Keratinocyte (primary cell): ENCODE measurements at regions not wholly inside any gene's neighbourhood (a gene's known extent, or its start where the extent isn't known, plus 50 kb on each side); places are given as distances from the start of the nearest gene placed in this dataset.

ENCODE experiments used
- DNase-seq: peaks from one replicate; pipeline ENCODE4 v3.0.0-alpha.2; 2011; ENCODE audit warnings: low read depth, missing footprints, low spot score
- FAIRE-seq: peaks from 2 replicates; lab custom pipeline; 2011; peaks lifted over from hg19 to GRCh38; lab: Jason Lieb, UNC
- H2AFZ ChIP-seq: 2 replicates; pipeline ENCODE4 v1.6.0; 2012; ENCODE audit warnings: low read length, control low read depth, inconsistent platforms; ENCODE audit not compliant: control insufficient read depth
- H3K27ac ChIP-seq: 2 replicates; pipeline ENCODE4 v1.5.1; 2011; ENCODE audit warnings: low read length; ENCODE audit not compliant: control insufficient read depth, insufficient read depth
- H3K27me3 ChIP-seq: 3 replicates; pipeline ENCODE4 v1.6.0; 2011; ENCODE audit warnings: low read length; ENCODE audit not compliant: control insufficient read depth, insufficient read depth; ENCODE audit errors: extremely low read depth
- H3K36me3 ChIP-seq, 2 experiments: 2 replicates in 1 of 2; 3 replicates in 1 of 2; pipeline ENCODE4 v1.5.1; 2011; ENCODE audit warnings: low read length in 2 of 2, mild to moderate bottlenecking in 1 of 2; ENCODE audit not compliant: control insufficient read depth in 2 of 2, insufficient read depth in 2 of 2; ENCODE audit errors: extremely low read depth in 1 of 2
- H3K4me1 ChIP-seq: 3 replicates; pipeline ENCODE4 v1.5.1; 2011; ENCODE audit warnings: low read length; ENCODE audit not compliant: control insufficient read depth, insufficient read depth; ENCODE audit errors: extremely low read depth
- H3K4me2 ChIP-seq: 3 replicates; pipeline ENCODE4 v1.6.0; 2011; ENCODE audit warnings: low read depth, low read length; ENCODE audit not compliant: control insufficient read depth, insufficient read depth; ENCODE audit errors: extremely low read depth
- H3K4me3 ChIP-seq, 3 experiments: fragments of 200-600 bp in 1 of 3; sonication (generic) in 1 of 3; 2 replicates in 2 of 3; 3 replicates in 1 of 3; pipeline ENCODE4 v1.5.1; 2011 to 2016; ENCODE audit warnings: low read length in 3 of 3, mild to moderate bottlenecking in 3 of 3, control low read depth in 2 of 3, inconsistent platforms in 1 of 3, low read depth in 1 of 3, mixed read lengths in 1 of 3, mixed run types in 1 of 3, moderate library complexity in 1 of 3; ENCODE audit not compliant: control insufficient read depth in 2 of 3, insufficient read depth in 2 of 3; ENCODE audit errors: extremely low read depth in 1 of 3
- H3K79me2 ChIP-seq: 2 replicates; pipeline ENCODE4 v1.6.0; 2012; ENCODE audit warnings: low read length; ENCODE audit not compliant: control insufficient read depth, insufficient read depth
- H3K9ac ChIP-seq: 3 replicates; pipeline ENCODE4 v1.6.0; 2011; ENCODE audit warnings: low read length; ENCODE audit not compliant: control insufficient read depth, insufficient read depth; ENCODE audit errors: extremely low read depth
- H3K9me1 ChIP-seq: 3 replicates; pipeline ENCODE4 v1.6.0; 2011; ENCODE audit warnings: low read length; ENCODE audit not compliant: control insufficient read depth, insufficient read depth; ENCODE audit errors: extremely low read depth
- H3K9me3 ChIP-seq: 2 replicates; pipeline ENCODE4 v1.5.1; 2012; ENCODE audit warnings: low read depth, low read length; ENCODE audit not compliant: control insufficient read depth
- H4K20me1 ChIP-seq: 3 replicates; pipeline ENCODE4 v1.6.0; 2011; ENCODE audit warnings: low read length; ENCODE audit not compliant: control insufficient read depth, insufficient read depth; ENCODE audit errors: extremely low read depth
- EZH2 ChIP-seq: IDR thresholded peaks from one replicate; pipeline ENCODE4 v1.6.1; 2012; ENCODE audit warnings: inconsistent platforms, mild to moderate bottlenecking, low read length, moderate library complexity
- dilution Hi-C: fragments of 300-500 bp; cut with MboI; formaldehyde crosslinking; loops from one replicate; pipeline ENCODE4 v1.7.0; 2020; ENCODE audit warnings: low sequenced_read_pairs; ENCODE audit not compliant: extremely low pct_ligation_motif_present
- TF ChIP-seq, protein P1 (sequence below), 3 experiments: IDR thresholded peaks in 1 of 3; conservative IDR thresholded peaks in 1 of 3; optimal IDR thresholded peaks in 1 of 3; 2 replicates in 2 of 3; 3 replicates in 1 of 3; pipeline versions ENCODE3 to v1.5.1; 2011; ENCODE audit warnings: low read length in 3 of 3, mild to moderate bottlenecking in 3 of 3, moderate library complexity in 2 of 3, control low read depth in 1 of 3, inconsistent platforms in 1 of 3; ENCODE audit not compliant: insufficient read depth in 2 of 3; ENCODE audit errors: extremely low read depth in 1 of 3

DNA sequence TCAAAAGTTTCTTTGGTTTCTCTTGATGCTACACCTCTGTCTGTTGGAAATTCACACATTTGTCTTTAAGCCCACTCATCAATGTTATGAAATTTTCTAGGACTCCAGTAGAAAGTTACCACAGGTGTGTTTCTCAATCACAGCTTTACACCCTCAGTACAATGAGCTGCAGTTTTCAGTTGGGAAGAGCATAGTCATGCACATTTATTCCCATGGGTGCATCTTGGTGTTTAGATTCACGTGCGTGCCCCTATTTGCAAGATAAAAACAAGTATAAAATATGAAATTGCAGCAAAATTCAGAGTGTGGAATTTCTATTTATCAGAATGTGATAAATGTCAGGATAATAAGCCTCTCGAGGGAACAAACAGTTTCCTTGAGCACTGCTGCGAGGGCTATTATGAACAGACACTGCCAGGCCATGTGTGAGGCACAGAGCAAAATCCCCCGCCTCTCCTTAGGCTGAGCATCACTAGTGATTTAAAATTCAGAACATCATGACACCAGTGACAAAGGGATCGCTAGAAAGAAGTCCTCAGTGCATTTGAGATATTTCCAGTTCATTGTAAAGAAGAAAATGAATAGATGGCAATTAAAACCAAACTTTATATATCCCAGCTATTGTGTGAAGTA is 512.2 kb upstream of the TCF4 start:
- Histone ChIP-seq H3K9me3 (no peaks in the 10 kb centered on the region), H3K4me3 (no peak overlapping the region), H3K9ac (no peak overlapping the region), H3K4me1 (no peaks in the 10 kb centered on the region), H3K27ac (no peak overlapping the region), H4K20me1 (no peaks in the 10 kb centered on the region), H2AFZ (no peak overlapping the region), H3K79me2 (no peaks in the 10 kb centered on the region), H3K9me1 (no peaks in the 10 kb centered on the region), H3K36me3 (no peaks in the 10 kb centered on the region), H3K27me3 (no peaks in the 10 kb centered on the region), H3K4me2 (no peak overlapping the region)
- dilution Hi-C loops = no loop called here
- DNase-seq (no peak), FAIRE-seq (no peak)
- no peak for TF ChIP-seq EZH2
- TF ChIP-seq, protein P1, sequence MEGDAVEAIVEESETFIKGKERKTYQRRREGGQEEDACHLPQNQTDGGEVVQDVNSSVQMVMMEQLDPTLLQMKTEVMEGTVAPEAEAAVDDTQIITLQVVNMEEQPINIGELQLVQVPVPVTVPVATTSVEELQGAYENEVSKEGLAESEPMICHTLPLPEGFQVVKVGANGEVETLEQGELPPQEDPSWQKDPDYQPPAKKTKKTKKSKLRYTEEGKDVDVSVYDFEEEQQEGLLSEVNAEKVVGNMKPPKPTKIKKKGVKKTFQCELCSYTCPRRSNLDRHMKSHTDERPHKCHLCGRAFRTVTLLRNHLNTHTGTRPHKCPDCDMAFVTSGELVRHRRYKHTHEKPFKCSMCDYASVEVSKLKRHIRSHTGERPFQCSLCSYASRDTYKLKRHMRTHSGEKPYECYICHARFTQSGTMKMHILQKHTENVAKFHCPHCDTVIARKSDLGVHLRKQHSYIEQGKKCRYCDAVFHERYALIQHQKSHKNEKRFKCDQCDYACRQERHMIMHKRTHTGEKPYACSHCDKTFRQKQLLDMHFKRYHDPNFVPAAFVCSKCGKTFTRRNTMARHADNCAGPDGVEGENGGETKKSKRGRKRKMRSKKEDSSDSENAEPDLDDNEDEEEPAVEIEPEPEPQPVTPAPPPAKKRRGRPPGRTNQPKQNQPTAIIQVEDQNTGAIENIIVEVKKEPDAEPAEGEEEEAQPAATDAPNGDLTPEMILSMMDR (optimal IDR thresholded peaks at IDR 0.05 in 1 of 3, IDR thresholded peaks at IDR 0.05 in 1 of 3, conservative IDR thresholded peaks at IDR 0.05 in 1 of 3; ENCODE audit: extremely low read depth in 1 of 3, insufficient read depth in 2 of 3, low read length in 3 of 3) = no peak

DNA sequence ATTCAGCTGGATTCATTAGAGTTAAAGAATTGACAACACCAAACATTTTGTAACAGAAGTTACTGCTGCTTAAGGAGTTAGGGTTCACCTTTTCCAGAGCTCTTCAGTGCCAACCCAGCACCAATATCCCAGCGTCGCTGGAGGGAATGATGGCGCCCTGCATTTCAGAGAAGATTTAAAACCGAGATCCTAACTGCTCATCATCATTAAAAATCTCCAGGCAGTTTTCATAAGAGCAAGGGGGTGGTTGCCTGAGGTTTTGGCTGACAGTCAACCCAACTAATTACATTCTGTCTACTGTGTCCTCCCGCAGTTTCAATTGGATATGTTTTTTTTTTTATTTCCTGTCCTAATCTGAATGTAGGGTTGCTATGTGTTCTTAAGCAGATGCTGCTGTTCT is 509.6 kb upstream of the TCF4 start:
- no peak overlapping the region for H3K27ac ChIP-seq
- FAIRE-seq (no peak), DNase-seq (no peak)
- H3K36me3 ChIP-seq = no peaks in the 10 kb centered on the region
- no peaks in the 10 kb centered on the region for H3K4me1 ChIP-seq
- H3K4me3 ChIP-seq = no peak overlapping the region
- H3K27me3 ChIP-seq = no peaks in the 10 kb centered on the region
- no peak overlapping the region for H3K9ac ChIP-seq
- H4K20me1 ChIP-seq = no peaks in the 10 kb centered on the region
- no peak overlapping the region for H2AFZ ChIP-seq
- H3K79me2 ChIP-seq = no peaks in the 10 kb centered on the region
- no peaks in the 10 kb centered on the region for H3K9me3 ChIP-seq
- TF ChIP-seq, protein P1 (optimal IDR thresholded peaks at IDR 0.05 in 1 of 3, IDR thresholded peaks at IDR 0.05 in 1 of 3, conservative IDR thresholded peaks at IDR 0.05 in 1 of 3; ENCODE audit: extremely low read depth in 1 of 3, insufficient read depth in 2 of 3, low read length in 3 of 3) = no peak
- no peak for TF ChIP-seq EZH2
- dilution Hi-C loops = no loop called here
- no peaks in the 10 kb centered on the region for H3K9me1 ChIP-seq
- H3K4me2 ChIP-seq = no peak overlapping the region
